Liver (tissue), 8 donors: ENCODE measurements at regions not wholly inside any gene's neighbourhood (a gene's known extent, or its start where the extent isn't known, plus 50 kb on each side); places are given as distances from the start of the nearest gene placed in this dataset.

Experiments
- DNase-seq: peaks from one replicate; pipeline ENCODE4 v3.0.0-alpha.2; 2017; ENCODE audit warnings: low spot score
- H3K27ac ChIP-seq, 2 donors: one replicate each; pipeline ENCODE4 v1.7.0; 2013; ENCODE audit warnings: inconsistent platforms in 2 of 2, low read length in 2 of 2, control low read depth in 1 of 2, low read depth in 1 of 2, mild to moderate bottlenecking in 1 of 2
- H3K27me3 ChIP-seq, 4 donors: one replicate each; pipeline versions ENCODE4 v1.6.1 to v1.7.0; 2013; ENCODE audit warnings: low read length in 3 of 4, inconsistent platforms in 1 of 4, mild to moderate bottlenecking in 1 of 4, moderate library complexity in 1 of 4; ENCODE audit not compliant: control insufficient read depth in 4 of 4, insufficient read depth in 4 of 4
- H3K36me3 ChIP-seq, 4 donors: one replicate each; pipeline versions ENCODE4 v1.6.1 to v1.7.0; 2013; ENCODE audit warnings: low read length in 3 of 4, mild to moderate bottlenecking in 3 of 4, low read depth in 1 of 4, moderate library complexity in 1 of 4; ENCODE audit not compliant: control insufficient read depth in 4 of 4, insufficient read depth in 3 of 4
- H3K4me1 ChIP-seq, 4 donors: one replicate each; pipeline versions ENCODE4 v1.6.1 to v1.7.0; 2013; ENCODE audit warnings: low read length in 3 of 4, mild to moderate bottlenecking in 3 of 4, moderate library complexity in 1 of 4; ENCODE audit not compliant: control insufficient read depth in 4 of 4, insufficient read depth in 4 of 4
- H3K4me3 ChIP-seq, 3 donors: one replicate each; pipeline versions ENCODE4 v1.6.1 to v1.7.0; 2013; ENCODE audit warnings: low read length in 3 of 3, control low read depth in 1 of 3, low read depth in 1 of 3, mild to moderate bottlenecking in 1 of 3
- H3K9ac ChIP-seq, 2 donors: one replicate each; pipeline ENCODE4 v1.7.0; 2013; ENCODE audit warnings: low read length in 2 of 2, mild to moderate bottlenecking in 2 of 2, moderate library complexity in 2 of 2, control low read depth in 1 of 2, low read depth in 1 of 2
- H3K9me3 ChIP-seq, 4 donors: one replicate each; pipeline versions ENCODE4 v1.6.1 to v1.7.0; 2013; ENCODE audit warnings: low read length in 3 of 4; ENCODE audit not compliant: control insufficient read depth in 4 of 4
- EGR1 ChIP-seq, 2 donors: IDR thresholded peaks; 2 replicates each; pipeline ENCODE4 v1.6.1; 2016 to 2018; ENCODE audit warnings: antibody characterized with exemption in 2 of 2, low read depth in 2 of 2
- FOXA1 ChIP-seq: IDR thresholded peaks from 2 replicates; pipeline ENCODE4 v1.6.1; 2016; ENCODE audit warnings: antibody characterized with exemption
- FOXA2 ChIP-seq: IDR thresholded peaks from 2 replicates; pipeline ENCODE4 v1.6.1; 2016; ENCODE audit warnings: antibody characterized with exemption
- HNF4G ChIP-seq: IDR thresholded peaks from 2 replicates; pipeline ENCODE4 v1.6.1; 2016; ENCODE audit warnings: antibody characterized with exemption
- NR2F2 ChIP-seq: IDR thresholded peaks from 2 replicates; pipeline ENCODE4 v1.6.1; 2016; ENCODE audit warnings: antibody characterized with exemption
- RAD21 ChIP-seq, 2 donors: IDR thresholded peaks; 2 replicates each; pipeline ENCODE4 v1.6.1; 2016; ENCODE audit warnings: antibody characterized with exemption in 2 of 2, mild to moderate bottlenecking in 2 of 2
- RXRA ChIP-seq, 2 donors: IDR thresholded peaks; 2 replicates each; pipeline ENCODE4 v1.6.1; 2017 to 2018; ENCODE audit warnings: antibody characterized with exemption in 2 of 2, mild to moderate bottlenecking in 1 of 2
- TAF1 ChIP-seq: conservative IDR thresholded peaks from 2 replicates; pipeline ENCODE4 v1.6.1; 2016; ENCODE audit warnings: antibody characterized with exemption, mild to moderate bottlenecking
- YY1 ChIP-seq: IDR thresholded peaks from 2 replicates; pipeline ENCODE4 v1.6.1; 2016; ENCODE audit warnings: antibody characterized with exemption, mild to moderate bottlenecking
- WGBS: extraction: QIAGEN DNeasy Blood & Tissue Kit; methylation state at CpG from one replicate; pipeline ENCODE4 v1.1.7; 2013; 5-methylcytosine and 5-hydroxymethylcytosine counted together
- TF ChIP-seq, protein P1 (sequence below): IDR thresholded peaks from 2 replicates; pipeline ENCODE4 v1.6.1; 2016; ENCODE audit warnings: antibody characterized with exemption, mild to moderate bottlenecking
- TF ChIP-seq, protein P2 (sequence below): IDR thresholded peaks from 2 replicates; pipeline ENCODE4 v1.6.1; 2016; ENCODE audit warnings: antibody characterized with exemption
- TF ChIP-seq, protein P3 (sequence below): IDR thresholded peaks from 2 replicates; pipeline ENCODE4 v1.6.1; 2016; ENCODE audit warnings: antibody characterized with exemption
- TF ChIP-seq, protein P4 (sequence below): fragments of 150-350 bp; IDR thresholded peaks from 2 replicates; pipeline ENCODE4 v1.5.1; 2017; ENCODE audit warnings: improper control_type of control experiment, low read depth, low read length; ENCODE audit not compliant: missing input control
- donor health status: healthy.
- donor health status: healthy.
- donor health status: healthy.
- donor health status: healthy.
- donor health status: healthy.

DNA sequence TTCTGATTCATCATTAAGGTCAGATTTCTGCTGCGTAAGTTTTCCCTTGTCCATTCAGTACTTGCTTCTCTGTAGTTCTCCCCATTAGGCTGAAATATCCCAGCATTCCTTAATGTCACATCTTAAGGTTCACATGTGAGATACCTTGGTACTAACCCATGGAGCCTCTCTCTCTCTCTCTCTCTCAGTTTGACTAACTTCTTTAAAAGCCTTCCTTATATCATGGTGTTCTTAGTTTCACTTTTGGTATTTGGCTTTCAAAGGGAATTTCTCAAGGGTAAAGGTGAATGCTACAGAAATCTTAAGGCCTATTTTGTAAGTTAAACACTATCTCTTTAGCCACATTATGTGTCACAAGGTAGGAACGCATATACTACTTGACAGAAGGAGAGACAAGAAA is 427.3 kb upstream of the ZNF717 start (continued):
- TF ChIP-seq, protein P1, sequence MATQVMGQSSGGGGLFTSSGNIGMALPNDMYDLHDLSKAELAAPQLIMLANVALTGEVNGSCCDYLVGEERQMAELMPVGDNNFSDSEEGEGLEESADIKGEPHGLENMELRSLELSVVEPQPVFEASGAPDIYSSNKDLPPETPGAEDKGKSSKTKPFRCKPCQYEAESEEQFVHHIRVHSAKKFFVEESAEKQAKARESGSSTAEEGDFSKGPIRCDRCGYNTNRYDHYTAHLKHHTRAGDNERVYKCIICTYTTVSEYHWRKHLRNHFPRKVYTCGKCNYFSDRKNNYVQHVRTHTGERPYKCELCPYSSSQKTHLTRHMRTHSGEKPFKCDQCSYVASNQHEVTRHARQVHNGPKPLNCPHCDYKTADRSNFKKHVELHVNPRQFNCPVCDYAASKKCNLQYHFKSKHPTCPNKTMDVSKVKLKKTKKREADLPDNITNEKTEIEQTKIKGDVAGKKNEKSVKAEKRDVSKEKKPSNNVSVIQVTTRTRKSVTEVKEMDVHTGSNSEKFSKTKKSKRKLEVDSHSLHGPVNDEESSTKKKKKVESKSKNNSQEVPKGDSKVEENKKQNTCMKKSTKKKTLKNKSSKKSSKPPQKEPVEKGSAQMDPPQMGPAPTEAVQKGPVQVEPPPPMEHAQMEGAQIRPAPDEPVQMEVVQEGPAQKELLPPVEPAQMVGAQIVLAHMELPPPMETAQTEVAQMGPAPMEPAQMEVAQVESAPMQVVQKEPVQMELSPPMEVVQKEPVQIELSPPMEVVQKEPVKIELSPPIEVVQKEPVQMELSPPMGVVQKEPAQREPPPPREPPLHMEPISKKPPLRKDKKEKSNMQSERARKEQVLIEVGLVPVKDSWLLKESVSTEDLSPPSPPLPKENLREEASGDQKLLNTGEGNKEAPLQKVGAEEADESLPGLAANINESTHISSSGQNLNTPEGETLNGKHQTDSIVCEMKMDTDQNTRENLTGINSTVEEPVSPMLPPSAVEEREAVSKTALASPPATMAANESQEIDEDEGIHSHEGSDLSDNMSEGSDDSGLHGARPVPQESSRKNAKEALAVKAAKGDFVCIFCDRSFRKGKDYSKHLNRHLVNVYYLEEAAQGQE, result no peak
- no peak for TF ChIP-seq RXRA (IDR thresholded peaks at IDR 0.05)
- TF ChIP-seq, protein P2, sequence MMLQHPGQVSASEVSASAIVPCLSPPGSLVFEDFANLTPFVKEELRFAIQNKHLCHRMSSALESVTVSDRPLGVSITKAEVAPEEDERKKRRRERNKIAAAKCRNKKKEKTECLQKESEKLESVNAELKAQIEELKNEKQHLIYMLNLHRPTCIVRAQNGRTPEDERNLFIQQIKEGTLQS, result no peak
- TF ChIP-seq, protein P3, sequence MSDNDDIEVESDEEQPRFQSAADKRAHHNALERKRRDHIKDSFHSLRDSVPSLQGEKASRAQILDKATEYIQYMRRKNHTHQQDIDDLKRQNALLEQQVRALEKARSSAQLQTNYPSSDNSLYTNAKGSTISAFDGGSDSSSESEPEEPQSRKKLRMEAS, result no peak
- no peak for TF ChIP-seq NR2F2
- TF ChIP-seq HNF4G, result no peak
- TF ChIP-seq EGR1 (IDR thresholded peaks at IDR 0.05; ENCODE audit: low read depth in 2 of 2), result no peak
- no peak for TF ChIP-seq YY1
- TF ChIP-seq FOXA1, result no peak

DNA sequence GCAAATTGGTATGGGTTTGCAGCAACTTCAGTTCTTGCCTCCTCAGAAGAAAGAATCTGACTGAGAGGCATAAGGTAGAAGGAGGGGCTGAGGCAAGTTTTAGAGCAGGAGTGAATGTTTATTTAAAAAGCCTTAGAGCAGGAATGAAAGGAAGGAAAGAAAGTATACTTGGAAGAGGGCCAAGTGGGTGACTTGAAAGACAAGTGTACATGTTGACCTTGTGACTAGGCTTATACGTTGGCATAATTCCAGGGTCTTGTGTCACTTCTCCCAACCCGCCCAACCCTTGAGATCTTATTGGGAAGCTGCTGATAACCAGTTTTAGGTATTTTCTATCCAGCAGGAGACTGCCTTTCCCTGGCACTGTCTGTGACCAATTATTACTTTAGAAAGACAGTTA is 436.9 kb upstream of the ZNF717 start:
- Histone ChIP-seq H3K9ac (no peak overlapping the region), H3K36me3 (no peaks in the 10 kb centered on the region), H3K27me3 (no peaks in the 10 kb centered on the region), H3K4me1 (no peaks in the 10 kb centered on the region), H3K4me3 (no peak overlapping the region), H3K9me3 (no peaks in the 10 kb centered on the region), H3K27ac (no peak overlapping the region)
- 51% methylated on average over 2 of the region's 2 CpGs for WGBS
- TF ChIP-seq, protein P3, result no peak
- no peak for TF ChIP-seq EGR1 (IDR thresholded peaks at IDR 0.05; ENCODE audit: low read depth in 2 of 2)
- TF ChIP-seq HNF4G, result no peak
- TF ChIP-seq, protein P1, result no peak
- no peak for TF ChIP-seq RAD21 (IDR thresholded peaks at IDR 0.05)
- no peak for TF ChIP-seq TAF1
- TF ChIP-seq, protein P4, sequence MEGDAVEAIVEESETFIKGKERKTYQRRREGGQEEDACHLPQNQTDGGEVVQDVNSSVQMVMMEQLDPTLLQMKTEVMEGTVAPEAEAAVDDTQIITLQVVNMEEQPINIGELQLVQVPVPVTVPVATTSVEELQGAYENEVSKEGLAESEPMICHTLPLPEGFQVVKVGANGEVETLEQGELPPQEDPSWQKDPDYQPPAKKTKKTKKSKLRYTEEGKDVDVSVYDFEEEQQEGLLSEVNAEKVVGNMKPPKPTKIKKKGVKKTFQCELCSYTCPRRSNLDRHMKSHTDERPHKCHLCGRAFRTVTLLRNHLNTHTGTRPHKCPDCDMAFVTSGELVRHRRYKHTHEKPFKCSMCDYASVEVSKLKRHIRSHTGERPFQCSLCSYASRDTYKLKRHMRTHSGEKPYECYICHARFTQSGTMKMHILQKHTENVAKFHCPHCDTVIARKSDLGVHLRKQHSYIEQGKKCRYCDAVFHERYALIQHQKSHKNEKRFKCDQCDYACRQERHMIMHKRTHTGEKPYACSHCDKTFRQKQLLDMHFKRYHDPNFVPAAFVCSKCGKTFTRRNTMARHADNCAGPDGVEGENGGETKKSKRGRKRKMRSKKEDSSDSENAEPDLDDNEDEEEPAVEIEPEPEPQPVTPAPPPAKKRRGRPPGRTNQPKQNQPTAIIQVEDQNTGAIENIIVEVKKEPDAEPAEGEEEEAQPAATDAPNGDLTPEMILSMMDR, result no peak
- TF ChIP-seq, protein P2, result no peak
- TF ChIP-seq FOXA2, result no peak
- no peak for DNase-seq
